ENCODE measurements at regions not wholly inside any gene's neighbourhood (a gene's known extent, or its start where the extent isn't known, plus 50 kb on each side); places are given as distances from the start of the nearest gene placed in this dataset.

DNA sequence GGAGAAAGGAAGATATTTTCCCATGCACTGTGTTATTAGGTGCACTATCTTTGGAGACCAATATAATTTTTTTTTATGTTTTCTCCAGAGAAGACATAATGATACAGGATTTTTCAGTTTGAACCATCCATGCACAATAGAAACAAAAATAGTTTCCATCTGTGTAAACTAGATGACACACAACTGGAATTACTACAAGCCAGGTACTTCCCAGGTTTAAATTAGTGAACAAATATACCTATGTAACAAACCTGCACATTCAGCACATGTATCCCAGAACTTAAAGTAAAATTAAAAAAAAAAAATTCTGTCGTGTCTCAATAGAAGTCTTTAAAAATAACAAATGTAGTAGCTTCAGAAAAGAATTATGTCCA is 1616.8 kb upstream of the ACVR2A start:
- TF ChIP-seq, protein P1, sequence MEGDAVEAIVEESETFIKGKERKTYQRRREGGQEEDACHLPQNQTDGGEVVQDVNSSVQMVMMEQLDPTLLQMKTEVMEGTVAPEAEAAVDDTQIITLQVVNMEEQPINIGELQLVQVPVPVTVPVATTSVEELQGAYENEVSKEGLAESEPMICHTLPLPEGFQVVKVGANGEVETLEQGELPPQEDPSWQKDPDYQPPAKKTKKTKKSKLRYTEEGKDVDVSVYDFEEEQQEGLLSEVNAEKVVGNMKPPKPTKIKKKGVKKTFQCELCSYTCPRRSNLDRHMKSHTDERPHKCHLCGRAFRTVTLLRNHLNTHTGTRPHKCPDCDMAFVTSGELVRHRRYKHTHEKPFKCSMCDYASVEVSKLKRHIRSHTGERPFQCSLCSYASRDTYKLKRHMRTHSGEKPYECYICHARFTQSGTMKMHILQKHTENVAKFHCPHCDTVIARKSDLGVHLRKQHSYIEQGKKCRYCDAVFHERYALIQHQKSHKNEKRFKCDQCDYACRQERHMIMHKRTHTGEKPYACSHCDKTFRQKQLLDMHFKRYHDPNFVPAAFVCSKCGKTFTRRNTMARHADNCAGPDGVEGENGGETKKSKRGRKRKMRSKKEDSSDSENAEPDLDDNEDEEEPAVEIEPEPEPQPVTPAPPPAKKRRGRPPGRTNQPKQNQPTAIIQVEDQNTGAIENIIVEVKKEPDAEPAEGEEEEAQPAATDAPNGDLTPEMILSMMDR (IDR thresholded peaks at IDR 0.05; ENCODE audit: insufficient read depth, low read depth, low read length), result no peak
- no peak for TF ChIP-seq EZH2 (IDR thresholded peaks at IDR 0.05; ENCODE audit: insufficient read depth, low read length)

Data from astrocyte (in vitro differentiated cells and primary cell).